ENCODE measurements at regions not wholly inside any gene's neighbourhood (a gene's known extent, or its start where the extent isn't known, plus 50 kb on each side); places are given as distances from the start of the nearest gene placed in this dataset.

- DNase-seq, result no peak
- no peak for TF ChIP-seq CTCF (IDR thresholded peaks at IDR 0.05; ENCODE audit: low read depth, low read length)
Observed at GRCh38 chr5:67383451-67383850, 186.9 kb upstream of the CD180 start.

GRCh38 chr5:67381236-67381880 lies 184.8 kb upstream of the CD180 start:
- Histone ChIP-seq H3K9me3 (ENCODE audit: severe bottlenecking) (no peaks in the 10 kb centered on the region), H3K4me3 (ENCODE audit: low read depth, low read length) (no peak overlapping the region), H3K36me3 (no peaks in the 10 kb centered on the region), H3K27me3 (ENCODE audit: insufficient read depth, low read depth, severe bottlenecking) (no peaks in the 10 kb centered on the region), H3K27ac (peak overlapping the region; percentile 85)
- DNase-seq, result peak; percentile 83
- TF ChIP-seq CTCF (IDR thresholded peaks at IDR 0.05; ENCODE audit: low read depth, low read length), result no peak

More at GRCh38 chr5:67383451-67383850, 186.9 kb upstream of the CD180 start:
- H3K36me3 ChIP-seq, result no peaks in the 10 kb centered on the region
- no peak overlapping the region for H3K4me3 ChIP-seq (ENCODE audit: low read depth, low read length)
- H3K9me3 ChIP-seq (ENCODE audit: severe bottlenecking), result no peaks in the 10 kb centered on the region
- peak overlapping the region; percentile 67 for H3K27ac ChIP-seq
- no peaks in the 10 kb centered on the region for H3K27me3 ChIP-seq (ENCODE audit: insufficient read depth, low read depth, severe bottlenecking)

- H3K9me3 ChIP-seq (ENCODE audit: severe bottlenecking), result peaks cover 4% of the 10 kb centered on the region
- H3K4me3 ChIP-seq (ENCODE audit: low read depth, low read length), result no peak overlapping the region
- H3K27me3 ChIP-seq (ENCODE audit: insufficient read depth, low read depth, severe bottlenecking), result no peaks in the 10 kb centered on the region
- no peak for DNase-seq
- H3K36me3 ChIP-seq, result no peaks in the 10 kb centered on the region
- H3K27ac ChIP-seq, result peak overlapping the region; percentile 85
- TF ChIP-seq CTCF (IDR thresholded peaks at IDR 0.05; ENCODE audit: low read depth, low read length), result no peak
Observed at GRCh38 chr5:67380431-67380830, 183.8 kb upstream of the CD180 start.

- DNase-seq, result no peak
- no peaks in the 10 kb centered on the region for H3K36me3 ChIP-seq
- H3K4me3 ChIP-seq (ENCODE audit: low read depth, low read length), result no peak overlapping the region
- no peak for TF ChIP-seq CTCF (IDR thresholded peaks at IDR 0.05; ENCODE audit: low read depth, low read length)
- no peaks in the 10 kb centered on the region for H3K27me3 ChIP-seq (ENCODE audit: insufficient read depth, low read depth, severe bottlenecking)
- H3K27ac ChIP-seq, result peak overlapping the region; percentile 85
- H3K9me3 ChIP-seq (ENCODE audit: severe bottlenecking), result peaks cover 10% of the 10 kb centered on the region
Observed at GRCh38 chr5:67379753-67380152, 183.2 kb upstream of the CD180 start.

GRCh38 chr5:67378256-67378655 lies 181.7 kb upstream of the CD180 start:
- Histone ChIP-seq H3K27me3 (ENCODE audit: insufficient read depth, low read depth, severe bottlenecking) (no peaks in the 10 kb centered on the region), H3K36me3 (no peaks in the 10 kb centered on the region), H3K9me3 (ENCODE audit: severe bottlenecking) (peaks cover 15% of the 10 kb centered on the region), H3K27ac (peak overlapping the region; percentile 85), H3K4me3 (ENCODE audit: low read depth, low read length) (no peak overlapping the region)
- peak; percentile 14 for DNase-seq
- no peak for TF ChIP-seq CTCF (IDR thresholded peaks at IDR 0.05; ENCODE audit: low read depth, low read length)

GRCh38 chr5:67377631-67378030 lies 181.0 kb upstream of the CD180 start:
- no peaks in the 10 kb centered on the region for H3K36me3 ChIP-seq
- peaks cover 15% of the 10 kb centered on the region for H3K9me3 ChIP-seq (ENCODE audit: severe bottlenecking)
- H3K4me3 ChIP-seq (ENCODE audit: low read depth, low read length), result no peak overlapping the region
- H3K27ac ChIP-seq, result peak overlapping the region; percentile 85
- peak; percentile 93 for DNase-seq
- H3K27me3 ChIP-seq (ENCODE audit: insufficient read depth, low read depth, severe bottlenecking), result no peaks in the 10 kb centered on the region
- 0 out of 2 replicates have a peak, but pooled peaks have one; percentile 11 for TF ChIP-seq CTCF (IDR thresholded peaks at IDR 0.05; ENCODE audit: low read depth, low read length)

All from WERI-Rb-1 (cell line).